ENCODE measurements at regions not wholly inside any gene's neighbourhood (a gene's known extent, or its start where the extent isn't known, plus 50 kb on each side); places are given as distances from the start of the nearest gene placed in this dataset.

DNA sequence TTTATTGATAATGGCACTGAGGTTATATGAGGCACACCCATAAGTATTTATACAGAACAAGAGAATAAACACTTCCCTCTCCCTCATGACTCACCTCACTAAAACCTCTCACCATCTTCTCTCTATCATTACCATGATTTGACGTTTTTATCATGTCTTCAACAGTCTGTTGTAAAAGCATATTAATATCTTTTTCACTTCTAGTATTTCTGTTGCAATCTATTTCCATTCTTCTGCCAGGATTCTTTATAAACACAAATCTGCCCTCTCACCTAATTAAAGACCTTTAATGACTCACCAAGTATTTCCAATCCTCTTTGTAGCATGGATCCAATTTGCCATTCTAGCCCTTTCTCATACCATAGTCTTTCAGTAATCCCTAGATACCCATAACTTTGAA, 527.7 kb downstream of the SLC16A7 start:
- TF ChIP-seq, protein P1, sequence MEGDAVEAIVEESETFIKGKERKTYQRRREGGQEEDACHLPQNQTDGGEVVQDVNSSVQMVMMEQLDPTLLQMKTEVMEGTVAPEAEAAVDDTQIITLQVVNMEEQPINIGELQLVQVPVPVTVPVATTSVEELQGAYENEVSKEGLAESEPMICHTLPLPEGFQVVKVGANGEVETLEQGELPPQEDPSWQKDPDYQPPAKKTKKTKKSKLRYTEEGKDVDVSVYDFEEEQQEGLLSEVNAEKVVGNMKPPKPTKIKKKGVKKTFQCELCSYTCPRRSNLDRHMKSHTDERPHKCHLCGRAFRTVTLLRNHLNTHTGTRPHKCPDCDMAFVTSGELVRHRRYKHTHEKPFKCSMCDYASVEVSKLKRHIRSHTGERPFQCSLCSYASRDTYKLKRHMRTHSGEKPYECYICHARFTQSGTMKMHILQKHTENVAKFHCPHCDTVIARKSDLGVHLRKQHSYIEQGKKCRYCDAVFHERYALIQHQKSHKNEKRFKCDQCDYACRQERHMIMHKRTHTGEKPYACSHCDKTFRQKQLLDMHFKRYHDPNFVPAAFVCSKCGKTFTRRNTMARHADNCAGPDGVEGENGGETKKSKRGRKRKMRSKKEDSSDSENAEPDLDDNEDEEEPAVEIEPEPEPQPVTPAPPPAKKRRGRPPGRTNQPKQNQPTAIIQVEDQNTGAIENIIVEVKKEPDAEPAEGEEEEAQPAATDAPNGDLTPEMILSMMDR (IDR thresholded peaks at IDR 0.05; ENCODE audit: unreplicated experiment): no peak
- Mint-ChIP-seq H3K9me3 (ENCODE audit: unreplicated experiment) (no peaks in the 10 kb centered on the region), H3K36me3 (ENCODE audit: low read depth, unreplicated experiment) (peaks cover 4% of the 10 kb centered on the region), H3K27ac (ENCODE audit: unreplicated experiment) (no peak overlapping the region), H3K4me1 (ENCODE audit: unreplicated experiment) (no peaks in the 10 kb centered on the region), H3K4me3 (ENCODE audit: unreplicated experiment) (no peak overlapping the region), H3K27me3 (ENCODE audit: unreplicated experiment) (no peaks in the 10 kb centered on the region)
- DNase-seq (ENCODE audit: low spot score): no peak

DNA sequence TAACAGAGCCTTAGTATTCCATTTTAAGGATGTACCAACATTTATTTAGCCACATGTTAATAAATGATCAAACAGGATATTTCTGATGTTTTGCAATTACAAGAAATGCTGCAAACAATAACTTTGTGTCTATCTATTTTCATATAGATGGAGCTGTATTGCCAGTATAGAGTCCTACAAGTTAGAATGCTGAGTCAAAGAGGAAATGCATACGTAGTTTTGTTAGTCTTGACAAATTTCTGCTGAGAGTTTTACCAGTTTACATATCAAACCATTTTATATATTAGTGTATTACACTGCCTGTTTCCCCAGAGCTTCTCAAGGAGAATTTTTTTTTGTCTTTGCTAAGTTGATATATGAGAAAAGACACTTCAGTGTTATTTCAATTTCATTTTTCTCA, 541.7 kb downstream of the SLC16A7 start:
- H3K4me3 Mint-ChIP-seq (ENCODE audit: unreplicated experiment): no peak overlapping the region
- H3K27ac Mint-ChIP-seq (ENCODE audit: unreplicated experiment): no peak overlapping the region
- H3K36me3 Mint-ChIP-seq (ENCODE audit: low read depth, unreplicated experiment): no peaks in the 10 kb centered on the region
- H3K9me3 Mint-ChIP-seq (ENCODE audit: unreplicated experiment): no peaks in the 10 kb centered on the region
- H3K27me3 Mint-ChIP-seq (ENCODE audit: unreplicated experiment): no peaks in the 10 kb centered on the region
- DNase-seq (ENCODE audit: low spot score): no peak
- TF ChIP-seq, protein P1 (IDR thresholded peaks at IDR 0.05; ENCODE audit: unreplicated experiment): no peak
- no peaks in the 10 kb centered on the region for H3K4me1 Mint-ChIP-seq (ENCODE audit: unreplicated experiment)

DNA sequence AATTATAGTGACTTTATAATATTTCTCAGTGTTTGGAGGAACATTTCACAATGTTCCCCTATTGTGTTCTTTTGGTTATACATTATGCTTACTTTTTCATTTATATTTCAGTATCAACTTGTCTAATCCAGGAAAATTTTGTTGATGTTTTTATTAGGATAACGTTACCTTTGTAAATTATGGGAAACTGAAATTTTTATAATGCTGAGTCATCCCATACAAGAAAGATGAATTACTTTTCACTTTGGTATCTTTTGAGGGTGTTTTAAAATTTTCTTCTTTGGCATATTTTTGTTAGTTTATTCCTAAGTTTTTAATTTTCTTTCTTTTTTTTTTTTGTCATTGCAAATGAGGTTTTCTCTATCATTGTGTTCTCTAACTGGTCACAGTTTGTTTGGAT, 542.7 kb downstream of the SLC16A7 start:
- Mint-ChIP-seq H3K4me1 (ENCODE audit: unreplicated experiment) (no peaks in the 10 kb centered on the region), H3K27me3 (ENCODE audit: unreplicated experiment) (no peaks in the 10 kb centered on the region), H3K36me3 (ENCODE audit: low read depth, unreplicated experiment) (no peaks in the 10 kb centered on the region), H3K27ac (ENCODE audit: unreplicated experiment) (no peak overlapping the region), H3K4me3 (ENCODE audit: unreplicated experiment) (no peak overlapping the region), H3K9me3 (ENCODE audit: unreplicated experiment) (no peaks in the 10 kb centered on the region)
- TF ChIP-seq, protein P1 (IDR thresholded peaks at IDR 0.05; ENCODE audit: unreplicated experiment): no peak
- DNase-seq (ENCODE audit: low spot score): no peak

DNA sequence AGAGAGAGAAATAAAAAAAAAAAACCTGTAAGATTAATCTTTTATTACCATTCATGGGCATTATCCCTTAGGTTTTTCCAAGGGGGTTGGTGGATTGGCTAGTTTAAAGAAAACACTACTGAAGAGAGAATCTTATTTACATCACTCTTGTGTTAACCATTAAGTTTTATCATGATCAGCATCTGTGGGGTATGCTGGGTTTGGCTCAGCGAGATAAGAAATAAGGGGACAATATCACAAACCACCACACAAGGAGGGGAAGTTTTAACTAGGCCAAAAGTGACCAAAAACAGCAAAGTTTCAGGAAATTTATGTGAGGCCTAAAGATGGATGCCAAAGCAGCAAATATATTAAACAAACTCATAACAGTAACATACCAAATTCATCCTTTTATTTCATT, 548.6 kb downstream of the SLC16A7 start:
- H3K4me1 Mint-ChIP-seq (ENCODE audit: unreplicated experiment): peaks cover 7% of the 10 kb centered on the region
- peak overlapping the region; percentile 6 for H3K27ac Mint-ChIP-seq (ENCODE audit: unreplicated experiment)
- H3K36me3 Mint-ChIP-seq (ENCODE audit: low read depth, unreplicated experiment): no peaks in the 10 kb centered on the region
- H3K4me3 Mint-ChIP-seq (ENCODE audit: unreplicated experiment): no peak overlapping the region
- TF ChIP-seq, protein P1 (IDR thresholded peaks at IDR 0.05; ENCODE audit: unreplicated experiment): no peak
- H3K9me3 Mint-ChIP-seq (ENCODE audit: unreplicated experiment): no peaks in the 10 kb centered on the region
- no peaks in the 10 kb centered on the region for H3K27me3 Mint-ChIP-seq (ENCODE audit: unreplicated experiment)
- no peak for DNase-seq (ENCODE audit: low spot score)

DNA sequence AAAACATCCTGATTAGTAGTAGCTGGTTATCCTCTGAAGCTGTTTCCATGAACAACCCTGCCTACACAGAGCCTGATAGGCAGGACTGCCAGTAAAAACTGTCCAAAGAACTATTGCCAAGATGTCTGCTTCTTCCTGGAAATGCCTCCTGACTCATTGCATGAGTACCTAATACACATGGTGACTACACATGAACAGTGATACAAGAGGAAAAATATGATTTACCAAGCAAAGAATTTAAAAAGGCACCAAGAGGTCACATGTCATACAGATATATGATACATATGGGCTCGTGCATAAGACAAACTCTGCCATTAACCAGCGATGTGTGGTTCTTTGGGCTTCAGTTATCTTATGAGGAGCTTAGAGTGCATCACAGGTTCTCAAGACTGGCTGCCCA, 552.3 kb downstream of the SLC16A7 start:
- DNase-seq (ENCODE audit: low spot score): no peak
- H3K27ac Mint-ChIP-seq (ENCODE audit: unreplicated experiment): no peak overlapping the region

More for the DNA sequence above, 552.3 kb downstream of the SLC16A7 start:
- Mint-ChIP-seq H3K4me1 (ENCODE audit: unreplicated experiment) (peaks cover 7% of the 10 kb centered on the region), H3K9me3 (ENCODE audit: unreplicated experiment) (no peaks in the 10 kb centered on the region), H3K36me3 (ENCODE audit: low read depth, unreplicated experiment) (no peaks in the 10 kb centered on the region), H3K4me3 (ENCODE audit: unreplicated experiment) (no peak overlapping the region), H3K27me3 (ENCODE audit: unreplicated experiment) (no peaks in the 10 kb centered on the region)
- TF ChIP-seq, protein P1 (IDR thresholded peaks at IDR 0.05; ENCODE audit: unreplicated experiment): no peak

All from endothelial cell (in vitro differentiated cells).